Hippocampal formation (tissue), 2 donors: ENCODE measurements at regions not wholly inside any gene's neighbourhood (a gene's known extent, or its start where the extent isn't known, plus 50 kb on each side); places are given as distances from the start of the nearest gene placed in this dataset.
A peak's percentile ranks its signal among the peaks of the same experiment; 100 is the strongest.

ENCODE experiments used
- DNase-seq, 2 donors: peaks; one replicate each; lab custom pipeline; 2025; lab: John Stamatoyannopoulos, UW

- DNase-seq: no peak
Measured at GRCh38 chr17:77647531-77647930, 311.0 kb upstream of the TNRC6C start.

- DNase-seq: no peak
Measured at GRCh38 chr17:77649717-77650211, 308.7 kb upstream of the TNRC6C start.

- DNase-seq: no peak
Measured at GRCh38 chr17:77651988-77652387, 306.5 kb upstream of the TNRC6C start.

- DNase-seq: no peak
Measured at GRCh38 chr17:77654296-77654695, 304.2 kb upstream of the TNRC6C start.

- no peak for DNase-seq
Measured at GRCh38 chr17:77654850-77655249, 303.7 kb upstream of the TNRC6C start.

- no peak for DNase-seq
Measured at GRCh38 chr17:77656054-77656453, 302.4 kb upstream of the TNRC6C start.

GRCh38 chr17:77657839-77658238 is 300.7 kb upstream of the TNRC6C start:
- DNase-seq: peak in 1 of 2 donors; percentile 3

- DNase-seq: no peak
Measured at GRCh38 chr17:77660524-77660923, 298.0 kb upstream of the TNRC6C start.

GRCh38 chr17:77662833-77663232 is 295.7 kb upstream of the TNRC6C start:
- no peak for DNase-seq

- DNase-seq: no peak
Measured at GRCh38 chr17:77664097-77664729, 294.3 kb upstream of the TNRC6C start.

- no peak for DNase-seq
Measured at GRCh38 chr17:77665833-77666232, 292.7 kb upstream of the TNRC6C start.

- no peak for DNase-seq
Measured at GRCh38 chr17:77666462-77666861, 292.0 kb upstream of the TNRC6C start.

GRCh38 chr17:77666881-77667395 is 291.6 kb upstream of the TNRC6C start:
- DNase-seq: no peak

GRCh38 chr17:77667478-77667877 is 291.0 kb upstream of the TNRC6C start:
- DNase-seq: no peak

GRCh38 chr17:77668518-77668917 is 290.0 kb upstream of the TNRC6C start:
- DNase-seq: no peak

GRCh38 chr17:77670173-77670572 is 288.3 kb upstream of the TNRC6C start:
- no peak for DNase-seq

- no peak for DNase-seq
Measured at GRCh38 chr17:77674358-77674757, 284.1 kb upstream of the TNRC6C start.

- DNase-seq: no peak
Measured at GRCh38 chr17:77675411-77675810, 283.1 kb upstream of the TNRC6C start.

GRCh38 chr17:77675816-77676215 is 282.7 kb upstream of the TNRC6C start:
- DNase-seq: no peak

GRCh38 chr17:77676237-77676661 is 282.3 kb upstream of the TNRC6C start:
- no peak for DNase-seq

GRCh38 chr17:77677211-77677610 is 281.3 kb upstream of the TNRC6C start:
- DNase-seq: no peak

- DNase-seq: no peak
Measured at GRCh38 chr17:77677630-77678029, 280.9 kb upstream of the TNRC6C start.

- DNase-seq: no peak
Measured at GRCh38 chr17:77679589-77679988, 278.9 kb upstream of the TNRC6C start.

- no peak for DNase-seq
Measured at GRCh38 chr17:77681861-77682260, 276.6 kb upstream of the TNRC6C start.
